Neuron (in vitro differentiated cells): ENCODE measurements at regions not wholly inside any gene's neighbourhood (a gene's known extent, or its start where the extent isn't known, plus 50 kb on each side); places are given as distances from the start of the nearest gene placed in this dataset.

Experiments
- H2AFZ ChIP-seq: one replicate; pipeline ENCODE4 v1.6.1; 2013; ENCODE audit warnings: low read depth, mild to moderate bottlenecking, inconsistent platforms, low read length, moderate library complexity
- H3K27me3 ChIP-seq: one replicate; pipeline ENCODE4 v1.6.1; 2013; ENCODE audit warnings: low read length; ENCODE audit not compliant: insufficient read depth
- H3K36me3 ChIP-seq: one replicate; pipeline ENCODE4 v1.6.1; 2013; ENCODE audit warnings: low read length; ENCODE audit not compliant: insufficient read depth
- H3K4me1 ChIP-seq: one replicate; pipeline ENCODE4 v1.6.1; 2013; ENCODE audit warnings: low read length; ENCODE audit not compliant: insufficient read depth
- H3K4me3 ChIP-seq: 2 replicates; pipeline ENCODE4 v1.5.1; 2013; ENCODE audit warnings: mild to moderate bottlenecking, low read length, moderate library complexity
- H3K9me3 ChIP-seq: one replicate; pipeline ENCODE4 v1.6.1; 2013; ENCODE audit warnings: low read length

DNA sequence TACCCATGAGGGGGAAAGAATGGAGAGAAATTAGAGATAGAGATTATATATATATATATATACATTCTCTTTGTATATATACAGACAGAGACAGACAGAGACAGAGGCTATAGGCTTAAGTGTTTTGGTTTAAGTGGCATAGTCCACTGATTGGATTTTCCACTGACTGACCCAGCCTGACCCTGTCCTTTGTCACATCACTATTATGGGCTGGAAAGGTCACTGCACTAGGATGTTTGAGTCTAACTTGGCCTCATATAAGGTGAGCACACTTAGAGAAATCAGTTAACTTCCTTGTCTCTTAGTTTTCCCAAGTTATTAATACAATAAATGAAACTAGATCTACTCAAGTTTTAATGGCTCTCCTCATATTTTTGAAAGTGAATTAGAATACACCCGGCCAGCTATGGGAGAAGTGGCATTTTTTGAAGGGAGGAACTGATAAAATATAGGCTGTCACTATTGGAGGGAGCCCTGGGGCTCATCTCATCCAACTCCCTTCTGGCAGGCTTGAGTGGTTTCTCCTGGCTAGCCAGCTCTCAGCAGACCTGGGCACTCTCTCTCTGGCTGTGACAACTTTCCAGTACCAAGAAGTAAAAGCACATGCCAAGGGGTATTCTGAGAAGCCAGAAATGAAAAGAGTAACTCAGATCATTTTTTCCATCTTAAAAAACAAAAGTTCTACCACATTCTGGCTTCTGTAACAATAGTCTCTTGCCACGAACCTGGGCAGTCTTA is 455.6 kb upstream of the ANKRD30A start:
- H3K27me3 ChIP-seq, result no peaks in the 10 kb centered on the region
- no peaks in the 10 kb centered on the region for H3K4me1 ChIP-seq
- H2AFZ ChIP-seq, result no peak overlapping the region
- no peaks in the 10 kb centered on the region for H3K36me3 ChIP-seq
- no peak overlapping the region for H3K4me3 ChIP-seq
- no peaks in the 10 kb centered on the region for H3K9me3 ChIP-seq

DNA sequence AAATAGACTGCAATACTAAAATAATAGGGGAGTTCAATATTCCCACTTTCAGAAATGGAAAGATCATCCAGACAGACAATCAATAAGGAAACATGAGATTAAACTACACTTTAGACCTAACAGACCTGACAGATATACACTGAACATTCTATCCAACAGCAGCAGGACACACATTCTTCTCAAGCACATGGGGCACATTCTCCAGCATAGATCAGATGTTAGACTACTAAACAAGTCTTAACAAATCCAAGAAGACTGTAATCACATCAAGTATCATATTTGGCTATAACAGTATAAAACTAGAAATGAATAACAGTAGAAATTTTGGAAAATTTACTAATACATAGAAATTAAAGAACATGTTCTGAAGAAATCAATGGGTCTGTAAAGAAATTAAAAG is 458.9 kb upstream of the ANKRD30A start:
- no peak overlapping the region for H2AFZ ChIP-seq

GRCh38 chr10:36662571-36662970 is 462.8 kb upstream of the ANKRD30A start:
- Histone ChIP-seq H3K4me1 (no peaks in the 10 kb centered on the region), H3K36me3 (no peaks in the 10 kb centered on the region), H3K9me3 (no peaks in the 10 kb centered on the region), H3K27me3 (no peaks in the 10 kb centered on the region), H3K4me3 (no peak overlapping the region), H2AFZ (no peak overlapping the region)

More for the DNA sequence above, 458.9 kb upstream of the ANKRD30A start:
- Histone ChIP-seq H3K27me3 (no peaks in the 10 kb centered on the region), H3K36me3 (no peaks in the 10 kb centered on the region), H3K9me3 (no peaks in the 10 kb centered on the region), H3K4me3 (no peak overlapping the region), H3K4me1 (no peaks in the 10 kb centered on the region)

GRCh38 chr10:36650274-36650673 is 475.1 kb upstream of the ANKRD30A start:
- Histone ChIP-seq H3K36me3 (no peaks in the 10 kb centered on the region), H2AFZ (no peak overlapping the region), H3K4me3 (no peak overlapping the region), H3K9me3 (no peaks in the 10 kb centered on the region), H3K27me3 (no peaks in the 10 kb centered on the region), H3K4me1 (no peaks in the 10 kb centered on the region)

DNA sequence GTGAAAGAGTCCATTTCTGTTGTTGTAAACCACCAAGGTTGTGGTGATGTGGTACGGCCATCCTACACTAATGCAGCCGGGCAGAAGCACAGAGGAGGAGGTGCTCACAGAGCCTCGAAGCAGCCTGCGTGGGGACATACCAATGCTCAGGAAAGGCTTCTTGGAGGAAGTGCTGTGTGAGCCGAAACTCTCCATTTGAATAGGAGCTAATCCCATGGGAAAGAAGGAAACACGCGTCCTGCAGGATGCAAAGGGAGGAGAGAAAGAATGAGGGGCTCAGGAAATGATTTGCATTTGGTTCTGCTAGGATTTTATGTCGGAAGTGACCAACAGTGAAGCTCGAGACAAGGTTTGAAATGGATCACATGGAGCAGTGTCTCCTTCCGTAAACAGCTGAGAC is 477.9 kb upstream of the ANKRD30A start:
- no peaks in the 10 kb centered on the region for H3K4me1 ChIP-seq
- H3K36me3 ChIP-seq, result no peaks in the 10 kb centered on the region
- H3K27me3 ChIP-seq, result no peaks in the 10 kb centered on the region
- no peaks in the 10 kb centered on the region for H3K9me3 ChIP-seq
- H2AFZ ChIP-seq, result no peak overlapping the region
- H3K4me3 ChIP-seq, result no peak overlapping the region

- no peaks in the 10 kb centered on the region for H3K4me1 ChIP-seq
- no peak overlapping the region for H3K4me3 ChIP-seq
- H2AFZ ChIP-seq, result no peak overlapping the region
- no peaks in the 10 kb centered on the region for H3K27me3 ChIP-seq
- no peaks in the 10 kb centered on the region for H3K9me3 ChIP-seq
- no peaks in the 10 kb centered on the region for H3K36me3 ChIP-seq
Measured at GRCh38 chr10:36640626-36641025, 484.8 kb upstream of the ANKRD30A start.

DNA sequence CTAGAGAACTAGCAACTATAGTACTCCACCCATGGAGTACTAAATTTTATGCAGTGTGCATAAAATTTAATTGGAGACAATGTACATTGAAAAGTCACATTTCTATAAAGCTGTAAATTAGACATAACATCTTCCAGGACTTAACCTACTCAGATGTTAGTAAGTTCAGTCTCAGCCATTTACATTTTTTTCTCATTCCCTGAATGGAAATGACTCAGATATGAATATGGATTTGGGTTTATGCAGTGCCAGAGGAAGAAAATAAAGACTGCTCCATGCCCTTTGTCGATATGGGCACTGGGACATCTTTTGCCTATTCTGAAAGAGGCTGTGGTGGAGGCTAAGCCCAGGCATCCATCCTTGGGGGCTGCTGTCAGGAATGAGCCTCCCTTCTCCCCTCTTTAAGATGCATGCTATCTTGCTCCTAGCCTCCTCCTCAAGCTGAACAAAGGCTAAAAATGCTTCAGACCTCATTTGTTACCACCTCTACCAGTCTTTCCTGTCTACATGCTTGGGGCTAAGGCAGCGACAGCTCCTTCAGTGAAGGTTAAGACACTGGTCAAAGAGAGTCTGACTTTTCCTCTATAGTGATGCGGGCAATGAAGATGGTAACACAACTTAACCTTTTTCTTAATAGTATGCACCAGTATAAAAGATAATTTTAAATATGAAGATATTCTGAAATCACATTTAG is 486.8 kb upstream of the ANKRD30A start:
- Histone ChIP-seq H2AFZ (no peak overlapping the region), H3K27me3 (no peaks in the 10 kb centered on the region), H3K4me3 (no peak overlapping the region), H3K36me3 (no peaks in the 10 kb centered on the region), H3K9me3 (no peaks in the 10 kb centered on the region), H3K4me1 (no peaks in the 10 kb centered on the region)

DNA sequence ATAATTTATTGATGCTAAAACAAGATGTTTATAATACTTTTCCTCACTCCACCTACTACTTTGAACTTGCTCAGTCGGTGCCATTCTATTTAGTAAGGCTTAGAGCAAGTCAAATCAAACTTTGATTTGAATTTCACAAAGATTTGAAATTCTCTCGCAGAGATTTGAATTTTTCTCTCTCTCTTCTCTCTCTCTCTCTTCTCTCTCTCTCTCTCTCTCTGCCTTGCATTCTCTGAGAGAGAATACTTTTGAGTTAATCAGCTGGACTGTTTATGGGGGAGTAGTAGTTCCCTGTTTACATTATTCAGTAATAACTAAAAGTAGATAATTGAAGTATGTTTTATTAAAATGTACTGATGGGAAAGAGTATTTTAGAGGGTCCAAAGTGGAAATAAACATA is 488.5 kb upstream of the ANKRD30A start:
- H3K36me3 ChIP-seq, result no peaks in the 10 kb centered on the region
- no peak overlapping the region for H3K4me3 ChIP-seq
- no peaks in the 10 kb centered on the region for H3K4me1 ChIP-seq
- H3K27me3 ChIP-seq, result no peaks in the 10 kb centered on the region
- no peaks in the 10 kb centered on the region for H3K9me3 ChIP-seq
- H2AFZ ChIP-seq, result no peak overlapping the region

DNA sequence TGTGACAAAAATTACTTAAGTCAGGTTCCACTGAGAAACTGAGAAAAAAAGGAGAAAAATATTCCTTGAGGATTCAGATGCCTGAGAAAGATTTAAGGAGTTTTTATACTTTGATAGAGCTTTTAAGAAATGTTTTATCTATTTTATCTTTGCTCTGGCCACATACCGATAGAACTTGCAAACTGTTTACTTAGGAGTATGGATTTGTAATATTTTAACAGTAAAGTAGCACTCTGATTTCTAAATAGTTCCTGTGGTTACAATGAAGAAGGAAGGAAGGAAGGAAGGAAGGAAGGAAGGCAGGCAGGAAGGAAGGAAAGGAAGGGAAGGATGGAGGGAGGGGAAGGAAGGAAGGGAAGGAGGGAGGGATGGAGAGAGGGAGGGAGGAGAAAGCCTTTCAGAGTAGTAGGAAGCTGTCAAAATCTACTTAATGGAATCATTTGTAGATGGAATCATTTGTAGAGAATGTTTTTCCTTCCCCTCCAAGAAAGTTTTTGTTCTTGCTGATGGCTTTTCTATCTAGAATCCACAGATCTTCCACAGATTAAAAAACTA is 489.0 kb upstream of the ANKRD30A start:
- Histone ChIP-seq H3K4me1 (no peaks in the 10 kb centered on the region), H2AFZ (no peak overlapping the region), H3K27me3 (no peaks in the 10 kb centered on the region), H3K4me3 (no peak overlapping the region), H3K9me3 (no peaks in the 10 kb centered on the region), H3K36me3 (no peaks in the 10 kb centered on the region)

DNA sequence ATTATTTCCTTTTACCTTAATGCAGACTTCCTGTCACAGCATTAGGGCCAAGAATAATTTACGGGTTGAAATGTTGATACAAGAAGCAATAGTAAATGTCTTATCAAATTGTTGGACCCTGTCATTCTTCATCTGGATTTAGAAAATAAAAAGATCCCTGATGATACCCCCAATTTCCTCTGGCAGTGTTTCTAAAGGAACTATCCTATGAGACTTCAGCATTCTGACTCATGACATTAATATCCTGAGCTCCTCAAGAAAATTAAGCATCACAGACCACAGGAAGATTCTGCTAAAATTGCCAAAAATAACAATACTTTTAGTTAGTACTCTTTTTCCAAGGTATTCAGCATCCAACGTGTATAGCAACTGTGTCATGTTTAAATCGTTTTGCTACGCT is 490.5 kb upstream of the ANKRD30A start:
- Histone ChIP-seq H3K27me3 (no peaks in the 10 kb centered on the region), H3K4me1 (no peaks in the 10 kb centered on the region), H3K36me3 (no peaks in the 10 kb centered on the region), H2AFZ (no peak overlapping the region), H3K4me3 (no peak overlapping the region), H3K9me3 (no peaks in the 10 kb centered on the region)

DNA sequence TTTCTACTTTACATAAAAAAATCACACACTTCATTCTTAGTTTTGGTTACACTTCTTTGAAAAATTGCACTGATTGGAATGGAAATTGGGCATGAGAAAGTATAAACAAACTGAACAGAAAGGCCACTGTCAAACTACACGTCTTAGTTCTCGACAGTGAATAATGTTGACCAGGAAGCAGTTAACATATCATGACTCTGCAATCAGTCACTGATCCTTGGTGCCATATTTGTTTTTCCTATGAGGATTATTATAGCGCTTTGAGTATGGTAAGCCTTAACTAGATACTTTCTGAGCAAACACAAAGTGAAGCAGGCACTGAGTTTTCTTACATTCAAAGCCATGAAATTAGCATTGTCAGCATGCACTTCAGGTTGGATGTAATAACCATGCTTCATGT is 495.1 kb upstream of the ANKRD30A start:
- Histone ChIP-seq H3K9me3 (no peaks in the 10 kb centered on the region), H2AFZ (no peak overlapping the region), H3K36me3 (no peaks in the 10 kb centered on the region), H3K4me1 (no peaks in the 10 kb centered on the region), H3K27me3 (no peaks in the 10 kb centered on the region), H3K4me3 (no peak overlapping the region)

GRCh38 chr10:36629476-36629875 is 495.9 kb upstream of the ANKRD30A start:
- no peak overlapping the region for H2AFZ ChIP-seq
- no peak overlapping the region for H3K4me3 ChIP-seq

GRCh38 chr10:36624551-36625100 is 500.8 kb upstream of the ANKRD30A start:
- H3K4me3 ChIP-seq, result no peak overlapping the region
- H3K27me3 ChIP-seq, result no peaks in the 10 kb centered on the region
- H3K4me1 ChIP-seq, result no peaks in the 10 kb centered on the region
- no peak overlapping the region for H2AFZ ChIP-seq
- H3K9me3 ChIP-seq, result no peaks in the 10 kb centered on the region
- no peaks in the 10 kb centered on the region for H3K36me3 ChIP-seq

More at GRCh38 chr10:36629476-36629875, 495.9 kb upstream of the ANKRD30A start:
- Histone ChIP-seq H3K9me3 (no peaks in the 10 kb centered on the region), H3K4me1 (no peaks in the 10 kb centered on the region), H3K27me3 (no peaks in the 10 kb centered on the region), H3K36me3 (no peaks in the 10 kb centered on the region)
